ENCODE measurements at regions not wholly inside any gene's neighbourhood (a gene's known extent, or its start where the extent isn't known, plus 50 kb on each side); places are given as distances from the start of the nearest gene placed in this dataset.

DNA sequence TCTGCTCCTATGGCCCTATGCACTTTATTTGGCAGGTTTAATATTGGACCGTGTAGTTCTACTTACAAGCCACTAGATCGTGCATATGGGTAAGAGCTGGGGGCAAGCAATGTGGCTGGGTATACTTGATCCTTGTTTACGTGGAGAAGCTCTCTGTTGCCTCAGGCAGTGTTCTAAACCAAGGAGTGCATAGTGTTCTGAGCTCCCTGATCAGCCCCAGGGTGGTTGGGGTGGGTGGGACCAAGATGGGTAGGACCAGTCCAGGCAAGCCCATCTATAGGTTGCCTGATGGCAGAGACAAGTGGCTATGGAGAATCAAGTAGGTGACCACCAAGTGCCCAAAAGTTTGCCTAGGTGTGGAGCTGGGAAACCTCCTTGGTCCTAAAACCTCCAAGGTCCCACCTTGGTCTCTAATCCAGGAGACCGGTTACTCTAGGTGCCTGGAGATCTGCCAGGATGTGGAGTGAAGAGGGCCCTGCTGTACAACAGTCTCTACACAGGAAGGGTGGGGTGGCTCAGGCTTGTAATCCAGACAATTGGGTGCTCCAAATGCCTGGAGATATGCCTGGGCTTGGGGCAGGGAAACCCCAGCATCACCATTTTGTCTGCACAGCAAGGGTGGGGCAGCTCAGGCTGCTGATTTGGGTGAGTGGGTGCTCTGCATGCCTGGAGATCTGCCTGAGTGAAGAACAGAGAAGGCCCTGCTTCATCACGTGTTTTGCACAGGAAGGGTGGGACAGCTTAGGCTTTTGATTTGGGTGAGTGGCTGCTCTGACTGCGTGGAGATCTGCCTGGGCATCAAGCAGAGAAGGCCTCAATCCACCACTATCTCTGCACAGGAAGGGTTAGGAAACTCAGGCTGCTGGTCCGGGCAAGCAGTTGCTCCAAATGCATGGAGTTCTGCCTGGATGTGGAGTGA lies 659.8 kb downstream of the TLE4 start:
- H3K9ac ChIP-seq: no peak overlapping the region
- no peak overlapping the region for H3K4me3 Mint-ChIP-seq
- no peaks in the 10 kb centered on the region for H4K20me1 ChIP-seq (ENCODE audit: low read depth)
- H3F3A ChIP-seq (ENCODE audit: low read depth): no peaks in the 10 kb centered on the region
- no peak overlapping the region for H3K4me2 ChIP-seq
- H3K4me1 Mint-ChIP-seq: peaks cover 19% of the 10 kb centered on the region
- no peak overlapping the region for H3K4me3 ChIP-seq
- H3K9me3 ChIP-seq (ENCODE audit: low read depth): no peaks in the 10 kb centered on the region
- no peaks in the 10 kb centered on the region for H3K36me3 ChIP-seq
- H2AFZ ChIP-seq (replicated peaks): no peak overlapping the region
- H3K79me2 ChIP-seq (ENCODE audit: low read depth): no peaks in the 10 kb centered on the region
- H3K27me3 ChIP-seq: no peaks in the 10 kb centered on the region
- H3K27me3 Mint-ChIP-seq (ENCODE audit: insufficient read depth, low read depth): no peaks in the 10 kb centered on the region
- no peak overlapping the region for H3K27ac Mint-ChIP-seq
- H3K4me1 ChIP-seq: peaks cover 8% of the 10 kb centered on the region
- TF ChIP-seq EZH2 (IDR thresholded peaks at IDR 0.05) (no peak), EZH2phosphoT487 (IDR thresholded peaks at IDR 0.05) (no peak), CTCF (IDR thresholded peaks at IDR 0.05) (no peak)
- no peak for DNase-seq (ENCODE audit: low spot score)
- no peak overlapping the region for H3K27ac ChIP-seq
- peaks cover 2% of the 10 kb centered on the region for H3K36me3 Mint-ChIP-seq
- H3K9me3 Mint-ChIP-seq: peaks cover 5% of the 10 kb centered on the region

DNA sequence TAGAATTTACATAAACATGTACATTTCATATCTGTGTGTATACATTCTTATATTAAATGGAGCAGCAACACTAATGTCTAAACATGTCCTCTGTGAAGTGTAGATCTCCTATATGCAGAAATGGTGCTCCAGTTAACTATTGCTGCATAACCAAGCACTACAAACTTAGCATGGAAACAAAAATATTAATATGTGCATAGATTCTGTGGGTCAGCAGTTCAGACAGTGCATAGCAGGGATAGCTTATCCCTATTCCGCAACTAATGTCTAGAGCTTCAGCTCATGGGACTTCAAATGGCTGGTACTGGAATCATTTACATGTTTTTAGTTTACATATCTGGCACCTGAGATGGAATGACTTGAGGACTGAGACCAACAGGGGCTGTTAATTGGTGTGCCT lies 652.1 kb downstream of the TLE4 start:
- Mint-ChIP-seq H3K4me3 (no peak overlapping the region), H3K4me1 (no peaks in the 10 kb centered on the region), H3K27me3 (ENCODE audit: insufficient read depth, low read depth) (no peaks in the 10 kb centered on the region), H3K36me3 (peaks cover 2% of the 10 kb centered on the region), H3K27ac (no peak overlapping the region), H3K9me3 (peaks cover 5% of the 10 kb centered on the region)
- no peaks in the 10 kb centered on the region for H4K20me1 ChIP-seq (ENCODE audit: low read depth)
- no peaks in the 10 kb centered on the region for H3K79me2 ChIP-seq (ENCODE audit: low read depth)
- TF ChIP-seq EZH2 (IDR thresholded peaks at IDR 0.05): no peak
- no peak for TF ChIP-seq EZH2phosphoT487 (IDR thresholded peaks at IDR 0.05)
- no peak for TF ChIP-seq CTCF (IDR thresholded peaks at IDR 0.05)
- H3F3A ChIP-seq (ENCODE audit: low read depth): no peaks in the 10 kb centered on the region
- H3K4me3 ChIP-seq: no peak overlapping the region
- no peaks in the 10 kb centered on the region for H3K36me3 ChIP-seq
- no peaks in the 10 kb centered on the region for H3K4me1 ChIP-seq
- no peak overlapping the region for H2AFZ ChIP-seq (replicated peaks)
- no peak overlapping the region for H3K27ac ChIP-seq
- H3K4me2 ChIP-seq: no peak overlapping the region
- no peak overlapping the region for H3K9ac ChIP-seq
- no peaks in the 10 kb centered on the region for H3K27me3 ChIP-seq
- H3K9me3 ChIP-seq (ENCODE audit: low read depth): no peaks in the 10 kb centered on the region
- no peak for DNase-seq (ENCODE audit: low spot score)

GRCh38 chr9:80222466-80223169 lies 650.9 kb downstream of the TLE4 start:
- no peaks in the 10 kb centered on the region for H3K9me3 Mint-ChIP-seq

More at GRCh38 chr9:80222466-80223169, 650.9 kb downstream of the TLE4 start:
- Histone ChIP-seq H3K79me2 (ENCODE audit: low read depth) (no peaks in the 10 kb centered on the region), H3F3A (ENCODE audit: low read depth) (no peaks in the 10 kb centered on the region), H3K9me3 (ENCODE audit: low read depth) (no peaks in the 10 kb centered on the region), H3K9ac (no peak overlapping the region), H3K4me2 (no peak overlapping the region), H3K36me3 (no peaks in the 10 kb centered on the region), H3K4me1 (peaks cover 4% of the 10 kb centered on the region), H2AFZ (replicated peaks) (no peak overlapping the region), H3K27ac (no peak overlapping the region), H3K27me3 (no peaks in the 10 kb centered on the region), H3K4me3 (no peak overlapping the region), H4K20me1 (ENCODE audit: low read depth) (no peaks in the 10 kb centered on the region)
- Mint-ChIP-seq H3K4me1 (no peaks in the 10 kb centered on the region), H3K4me3 (no peak overlapping the region), H3K36me3 (no peaks in the 10 kb centered on the region), H3K27ac (no peak overlapping the region), H3K27me3 (ENCODE audit: insufficient read depth, low read depth) (no peaks in the 10 kb centered on the region)
- DNase-seq (ENCODE audit: low spot score): no peak
- TF ChIP-seq EZH2phosphoT487 (IDR thresholded peaks at IDR 0.05): no peak
- no peak for TF ChIP-seq CTCF (IDR thresholded peaks at IDR 0.05)
- TF ChIP-seq EZH2 (IDR thresholded peaks at IDR 0.05): no peak

Data from neural progenitor cell (in vitro differentiated cells).